ENCODE measurements at regions not wholly inside any gene's neighbourhood (a gene's known extent, or its start where the extent isn't known, plus 50 kb on each side); places are given as distances from the start of the nearest gene placed in this dataset.
"Not testable (repeated sequence)": the region's sequence is repeated elsewhere in the genome, so short reads cannot be mapped to it uniquely, and the experiment has no call there.

DNA sequence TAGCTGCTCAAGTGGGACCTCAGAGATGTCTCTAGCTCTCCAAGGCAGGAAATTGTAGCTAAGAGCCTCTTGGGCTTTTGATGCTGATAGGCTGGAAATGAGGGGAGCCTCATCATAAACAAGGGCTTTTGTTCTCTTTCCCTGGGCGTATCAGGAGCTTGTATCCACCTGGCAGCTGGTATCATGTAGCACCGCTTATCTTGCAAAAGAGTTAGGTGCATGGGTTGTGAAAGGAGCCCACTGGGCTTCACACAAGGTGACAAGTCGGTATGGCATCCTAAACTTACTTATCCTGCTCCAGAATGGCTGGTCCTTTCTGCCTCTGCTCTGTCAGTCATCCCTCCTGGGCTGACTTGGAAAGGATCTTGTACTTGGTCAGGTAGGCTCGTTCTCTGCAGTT, 565.8 kb downstream of the GRXCR1 start:
- no peak overlapping the region for H3K9ac ChIP-seq (ENCODE audit: insufficient read length, low read depth)
- no peak for DNase-seq (ENCODE audit: low read depth, low spot score)
- no peak for TF ChIP-seq SUZ12 (IDR thresholded peaks at IDR 0.05; ENCODE audit: extremely low read depth, insufficient read depth, insufficient read length)
- no peak for TF ChIP-seq ZNF274 (IDR thresholded peaks at IDR 0.05; ENCODE audit: low read depth, low read length)
- no peak for TF ChIP-seq YY1 (IDR thresholded peaks at IDR 0.05; ENCODE audit: insufficient read depth, insufficient read length)
- H3K4me1 ChIP-seq (ENCODE audit: insufficient read depth, insufficient read length) = no peaks in the 10 kb centered on the region
- no peaks in the 10 kb centered on the region for H3K27me3 ChIP-seq (ENCODE audit: insufficient read depth, insufficient read length)
- H3K9me3 ChIP-seq (ENCODE audit: insufficient read depth, low read length) = no peaks in the 10 kb centered on the region
- no peak overlapping the region for H3K4me3 ChIP-seq (ENCODE audit: insufficient read length, low read depth)
- H3K36me3 ChIP-seq (ENCODE audit: insufficient read depth, insufficient read length, low read length) = no peaks in the 10 kb centered on the region

DNA sequence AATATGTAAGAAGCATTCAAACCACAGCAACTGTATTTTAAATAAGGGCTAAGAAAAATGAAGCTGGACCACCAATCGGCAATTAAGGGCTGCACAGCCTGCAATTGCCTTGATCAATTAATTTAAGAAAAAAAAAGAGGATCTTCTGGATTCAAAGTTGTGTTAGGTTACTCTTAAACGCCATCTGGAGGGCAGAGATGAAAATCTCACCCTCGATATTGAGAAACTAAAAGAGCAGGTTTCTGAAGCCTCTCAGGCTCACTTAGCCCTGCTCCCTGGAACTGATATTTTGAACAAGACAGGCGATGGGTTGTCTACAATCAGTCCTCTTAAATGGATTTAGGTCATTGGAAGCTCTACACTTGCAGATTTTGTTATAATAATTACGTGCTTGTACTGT, 579.4 kb downstream of the GRXCR1 start:
- no peak overlapping the region for H3K9ac ChIP-seq (ENCODE audit: insufficient read length, low read depth)
- peak; percentile 1 for DNase-seq (ENCODE audit: low read depth, low spot score)

DNA sequence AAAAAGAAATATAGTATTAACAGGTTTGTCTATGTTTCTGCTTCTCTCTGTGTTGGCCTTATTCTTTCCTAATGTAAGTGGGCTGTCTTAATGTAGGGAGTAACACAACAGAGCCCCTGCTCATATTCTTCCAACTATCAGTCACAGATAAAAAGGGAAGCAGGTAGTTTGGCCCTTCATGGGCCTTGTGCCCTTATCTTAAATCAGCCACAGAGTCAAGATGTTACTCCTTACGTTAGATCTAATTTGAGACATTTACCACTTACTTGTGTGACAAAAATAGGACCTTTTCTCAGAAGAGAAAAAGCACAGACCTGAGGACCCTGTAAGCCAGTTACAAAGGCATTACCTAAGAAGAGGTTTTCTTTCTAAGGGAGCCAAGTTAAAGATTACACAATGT, 589.0 kb downstream of the GRXCR1 start:
- TF ChIP-seq SUZ12 (IDR thresholded peaks at IDR 0.05; ENCODE audit: extremely low read depth, insufficient read depth, insufficient read length) (no peak), YY1 (IDR thresholded peaks at IDR 0.05; ENCODE audit: insufficient read depth, insufficient read length) (no peak), ZNF274 (IDR thresholded peaks at IDR 0.05; ENCODE audit: low read depth, low read length) (no peak)

More for the DNA sequence above, 579.4 kb downstream of the GRXCR1 start:
- H3K4me3 ChIP-seq (ENCODE audit: insufficient read length, low read depth) = no peak overlapping the region
- 0 out of 2 replicates have a peak, but pooled peaks cover 8% of the 10 kb centered on the region for H3K9me3 ChIP-seq (ENCODE audit: insufficient read depth, low read length)
- no peaks in the 10 kb centered on the region for H3K36me3 ChIP-seq (ENCODE audit: insufficient read depth, insufficient read length, low read length)
- H3K27me3 ChIP-seq (ENCODE audit: insufficient read depth, insufficient read length) = no peaks in the 10 kb centered on the region
- no peaks in the 10 kb centered on the region for H3K4me1 ChIP-seq (ENCODE audit: insufficient read depth, insufficient read length)
- no peak for TF ChIP-seq YY1 (IDR thresholded peaks at IDR 0.05; ENCODE audit: insufficient read depth, insufficient read length)
- no peak for TF ChIP-seq ZNF274 (IDR thresholded peaks at IDR 0.05; ENCODE audit: low read depth, low read length)
- TF ChIP-seq SUZ12 (IDR thresholded peaks at IDR 0.05; ENCODE audit: extremely low read depth, insufficient read depth, insufficient read length) = no peak

DNA sequence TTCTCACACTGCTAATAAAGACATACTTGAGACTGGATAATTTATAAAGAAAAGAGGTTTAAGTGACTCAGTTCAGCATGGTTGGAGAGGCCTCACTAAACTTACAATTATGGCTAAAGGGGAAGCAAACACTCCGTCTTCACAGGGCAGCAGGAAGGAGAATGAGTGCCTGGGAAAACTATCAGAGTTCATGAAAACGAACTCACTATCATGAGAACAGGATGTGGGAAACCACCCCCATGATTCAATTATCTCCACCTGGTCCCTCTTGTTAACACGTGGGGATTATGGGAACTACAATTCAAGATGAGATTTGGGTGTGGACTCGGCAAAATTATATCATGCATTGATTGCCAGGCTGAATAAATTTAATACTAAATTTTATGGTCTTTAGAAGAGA, 592.7 kb downstream of the GRXCR1 start:
- Histone ChIP-seq H3K27me3 (ENCODE audit: insufficient read depth, insufficient read length) (no peaks in the 10 kb centered on the region), H3K9ac (ENCODE audit: insufficient read length, low read depth) (no peak overlapping the region), H3K4me1 (ENCODE audit: insufficient read depth, insufficient read length) (no peaks in the 10 kb centered on the region), H3K4me3 (ENCODE audit: insufficient read length, low read depth) (no peak overlapping the region), H3K36me3 (ENCODE audit: insufficient read depth, insufficient read length, low read length) (no peaks in the 10 kb centered on the region), H3K9me3 (ENCODE audit: insufficient read depth, low read length) (no peaks in the 10 kb centered on the region)
- TF ChIP-seq SUZ12 (IDR thresholded peaks at IDR 0.05; ENCODE audit: extremely low read depth, insufficient read depth, insufficient read length) (no peak), YY1 (IDR thresholded peaks at IDR 0.05; ENCODE audit: insufficient read depth, insufficient read length) (no peak), ZNF274 (IDR thresholded peaks at IDR 0.05; ENCODE audit: low read depth, low read length) (no peak)
- DNase-seq (ENCODE audit: low read depth, low spot score) = no peak

More for the DNA sequence above, 589.0 kb downstream of the GRXCR1 start:
- no peaks in the 10 kb centered on the region for H3K27me3 ChIP-seq (ENCODE audit: insufficient read depth, insufficient read length)
- no peaks in the 10 kb centered on the region for H3K4me1 ChIP-seq (ENCODE audit: insufficient read depth, insufficient read length)
- no peaks in the 10 kb centered on the region; the same call in 1 of the 2 replicates for H3K9me3 ChIP-seq (ENCODE audit: insufficient read depth, low read length)
- no peak for DNase-seq (ENCODE audit: low read depth, low spot score)
- no peak overlapping the region for H3K4me3 ChIP-seq (ENCODE audit: insufficient read length, low read depth)
- no peak overlapping the region for H3K9ac ChIP-seq (ENCODE audit: insufficient read length, low read depth)
- H3K36me3 ChIP-seq (ENCODE audit: insufficient read depth, insufficient read length, low read length) = no peaks in the 10 kb centered on the region

DNA sequence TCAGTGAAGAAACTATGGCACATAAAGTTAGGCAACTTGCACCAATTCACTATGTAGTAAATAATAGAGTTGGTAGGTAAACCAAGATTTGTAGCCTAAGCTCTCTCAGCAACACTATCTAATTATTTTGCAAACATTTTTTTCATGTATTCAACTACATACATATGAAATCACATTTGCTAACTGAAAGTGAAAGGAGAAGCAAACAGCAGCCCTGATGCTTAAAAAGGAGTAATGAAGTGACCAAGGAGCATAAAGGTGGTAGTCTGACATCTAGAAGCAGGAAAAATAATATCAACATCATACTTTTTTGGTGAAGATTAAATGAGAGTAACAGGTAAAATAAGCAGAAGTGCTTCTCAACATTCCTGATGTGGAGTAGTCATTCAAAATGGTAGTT, 603.7 kb downstream of the GRXCR1 start:
- H3K4me1 ChIP-seq (ENCODE audit: insufficient read depth, insufficient read length) = no peaks in the 10 kb centered on the region
- no peak overlapping the region for H3K4me3 ChIP-seq (ENCODE audit: insufficient read length, low read depth)
- H3K9ac ChIP-seq (ENCODE audit: insufficient read length, low read depth) = no peak overlapping the region
- TF ChIP-seq ZNF274 (IDR thresholded peaks at IDR 0.05; ENCODE audit: low read depth, low read length) (no peak), SUZ12 (IDR thresholded peaks at IDR 0.05; ENCODE audit: extremely low read depth, insufficient read depth, insufficient read length) (no peak), YY1 (IDR thresholded peaks at IDR 0.05; ENCODE audit: insufficient read depth, insufficient read length) (no peak)
- no peaks in the 10 kb centered on the region for H3K9me3 ChIP-seq (ENCODE audit: insufficient read depth, low read length)
- DNase-seq (ENCODE audit: low read depth, low spot score) = no peak
- no peaks in the 10 kb centered on the region for H3K36me3 ChIP-seq (ENCODE audit: insufficient read depth, insufficient read length, low read length)
- H3K27me3 ChIP-seq (ENCODE audit: insufficient read depth, insufficient read length) = no peaks in the 10 kb centered on the region

DNA sequence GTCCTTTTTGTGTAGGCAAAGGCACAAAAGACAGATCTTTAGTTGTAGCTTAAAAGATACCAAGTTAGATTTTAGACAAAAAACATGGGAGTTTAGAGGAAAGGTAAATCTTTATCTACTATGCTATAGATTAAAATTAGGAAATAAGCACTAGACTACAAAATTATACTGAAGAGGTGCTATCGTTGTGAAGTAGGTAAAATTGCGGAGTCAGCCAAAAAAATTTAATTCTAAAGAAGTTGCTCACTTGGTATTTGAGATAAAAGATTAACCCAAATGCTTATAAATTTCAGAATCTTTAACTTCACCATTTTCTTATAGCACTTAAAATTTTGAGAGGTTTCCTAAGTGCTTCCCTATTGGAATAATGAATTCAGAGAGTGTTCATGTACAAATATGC, 604.1 kb downstream of the GRXCR1 start:
- DNase-seq (ENCODE audit: low read depth, low spot score) = no peak
- no peak for TF ChIP-seq ZNF274 (IDR thresholded peaks at IDR 0.05; ENCODE audit: low read depth, low read length)
- no peak for TF ChIP-seq YY1 (IDR thresholded peaks at IDR 0.05; ENCODE audit: insufficient read depth, insufficient read length)
- no peak for TF ChIP-seq SUZ12 (IDR thresholded peaks at IDR 0.05; ENCODE audit: extremely low read depth, insufficient read depth, insufficient read length)
- Histone ChIP-seq H3K9ac (ENCODE audit: insufficient read length, low read depth) (no peak overlapping the region), H3K36me3 (ENCODE audit: insufficient read depth, insufficient read length, low read length) (no peaks in the 10 kb centered on the region), H3K4me1 (ENCODE audit: insufficient read depth, insufficient read length) (no peaks in the 10 kb centered on the region), H3K9me3 (ENCODE audit: insufficient read depth, low read length) (no peaks in the 10 kb centered on the region), H3K4me3 (ENCODE audit: insufficient read length, low read depth) (no peak overlapping the region), H3K27me3 (ENCODE audit: insufficient read depth, insufficient read length) (no peaks in the 10 kb centered on the region)

DNA sequence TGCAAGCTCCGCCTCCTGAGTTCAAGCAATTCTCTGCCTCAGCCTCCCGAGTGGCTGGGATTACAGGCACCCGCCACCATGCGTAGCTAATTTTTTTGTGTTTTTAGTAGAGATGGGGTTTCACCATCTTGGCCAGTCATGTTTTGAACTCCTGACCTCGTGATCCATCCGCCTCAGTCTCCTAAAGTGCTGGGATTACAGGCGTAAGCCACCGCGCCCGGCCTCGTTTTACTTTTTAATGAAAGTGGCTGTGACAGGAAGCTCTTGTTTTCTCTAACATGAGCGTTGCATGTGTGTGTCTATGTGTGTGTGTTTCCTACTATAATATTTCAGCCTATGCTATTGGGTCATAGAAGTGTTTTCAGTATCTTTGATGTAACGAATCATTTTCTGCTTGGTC, 613.3 kb downstream of the GRXCR1 start:
- H3K4me1 ChIP-seq (ENCODE audit: insufficient read depth, insufficient read length); H3K4me3 ChIP-seq (ENCODE audit: insufficient read length, low read depth); H3K9me3 ChIP-seq (ENCODE audit: insufficient read depth, low read length); H3K27me3 ChIP-seq (ENCODE audit: insufficient read depth, insufficient read length); H3K36me3 ChIP-seq (ENCODE audit: insufficient read depth, insufficient read length, low read length); DNase-seq (ENCODE audit: low read depth, low spot score); H3K9ac ChIP-seq (ENCODE audit: insufficient read length, low read depth): not testable (repeated sequence)

DNA sequence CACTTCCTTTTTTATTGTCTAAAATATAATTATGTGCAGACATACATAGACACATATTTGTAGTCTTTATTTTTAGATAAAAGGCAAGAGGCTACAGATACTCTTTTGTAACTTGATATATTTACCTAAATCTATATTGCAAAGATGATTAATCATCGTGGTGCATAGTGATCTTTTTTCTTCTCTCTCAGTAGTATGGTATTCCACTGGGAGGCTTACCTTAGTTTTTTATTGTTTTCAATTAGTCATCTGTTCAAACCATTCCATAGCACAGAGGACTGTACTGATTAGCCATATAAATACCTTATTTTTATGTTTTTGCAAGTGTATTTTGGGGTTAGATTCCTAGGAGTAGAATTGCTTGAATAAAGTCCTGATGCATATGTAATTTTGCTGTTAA, 619.7 kb downstream of the GRXCR1 start:
- no peak overlapping the region for H3K9ac ChIP-seq (ENCODE audit: insufficient read length, low read depth)
- no peaks in the 10 kb centered on the region for H3K4me1 ChIP-seq (ENCODE audit: insufficient read depth, insufficient read length)
- no peak for TF ChIP-seq SUZ12 (IDR thresholded peaks at IDR 0.05; ENCODE audit: extremely low read depth, insufficient read depth, insufficient read length)
- TF ChIP-seq YY1 (IDR thresholded peaks at IDR 0.05; ENCODE audit: insufficient read depth, insufficient read length) = no peak
- no peak for TF ChIP-seq ZNF274 (IDR thresholded peaks at IDR 0.05; ENCODE audit: low read depth, low read length)
- H3K27me3 ChIP-seq (ENCODE audit: insufficient read depth, insufficient read length) = no peaks in the 10 kb centered on the region
- peaks cover 7% of the 10 kb centered on the region; the same call in 1 of the 2 replicates for H3K9me3 ChIP-seq (ENCODE audit: insufficient read depth, low read length)
- no peaks in the 10 kb centered on the region for H3K36me3 ChIP-seq (ENCODE audit: insufficient read depth, insufficient read length, low read length)
- no peak overlapping the region for H3K4me3 ChIP-seq (ENCODE audit: insufficient read length, low read depth)
- no peak for DNase-seq (ENCODE audit: low read depth, low spot score)
